ENCODE measurements at regions not wholly inside any gene's neighbourhood (a gene's known extent, or its start where the extent isn't known, plus 50 kb on each side); places are given as distances from the start of the nearest gene placed in this dataset.
A peak's percentile ranks its signal among the peaks of the same experiment; 100 is the strongest.

DNA sequence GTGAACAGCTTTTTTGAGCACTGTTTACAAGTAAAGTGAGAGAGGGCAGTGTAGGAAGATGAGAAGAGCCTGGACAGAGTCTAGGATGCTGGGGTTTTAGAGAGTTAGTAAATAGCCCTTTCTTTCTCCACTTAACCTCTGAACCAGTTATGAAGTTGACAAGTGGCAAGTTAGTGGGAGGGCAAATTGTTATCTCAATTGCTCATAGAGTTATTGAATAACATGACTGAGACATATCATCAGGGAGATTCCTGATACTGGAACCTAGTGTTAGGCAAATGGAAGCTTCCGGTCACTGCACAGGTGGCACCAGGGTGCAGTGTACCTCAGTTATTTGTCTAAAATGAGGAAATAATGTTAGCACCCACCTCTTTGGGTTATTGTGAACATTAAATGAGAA, 57.8 kb upstream of the PTPN5 start:
- Mint-ChIP-seq H3K9me3 (ENCODE audit: low read depth, unreplicated experiment) (no peaks in the 10 kb centered on the region), H3K27ac (ENCODE audit: unreplicated experiment) (no peak overlapping the region), H3K36me3 (ENCODE audit: insufficient read depth, unreplicated experiment) (no peaks in the 10 kb centered on the region), H3K4me1 (ENCODE audit: low read depth, unreplicated experiment) (peaks cover 10% of the 10 kb centered on the region), H3K27me3 (ENCODE audit: unreplicated experiment) (peaks cover 47% of the 10 kb centered on the region), H3K4me3 (ENCODE audit: low read depth, unreplicated experiment) (no peak overlapping the region)
- intact Hi-C loops (cut with micrococcal nuclease; ENCODE audit: unreplicated experiment): no loop called here
- no peak for DNase-seq
- TF ChIP-seq CTCF (IDR thresholded peaks at IDR 0.05; ENCODE audit: unreplicated experiment): no peak
- no TSS peak for BruUV-seq (replicated peaks)
- CTCF ChIA-PET: no interaction called here

- no peaks in the 10 kb centered on the region for H3K36me3 Mint-ChIP-seq (ENCODE audit: insufficient read depth, unreplicated experiment)
- CTCF ChIA-PET: interaction anchor here (0.8 to 1.0 kb wide), 2 partner anchors 8 to 11 kb away, joined by 3 read pairs; no protein-coding TSS in a partner anchor
- peaks cover 71% of the 10 kb centered on the region for H3K27me3 Mint-ChIP-seq (ENCODE audit: unreplicated experiment)
- peaks cover 10% of the 10 kb centered on the region for H3K4me1 Mint-ChIP-seq (ENCODE audit: low read depth, unreplicated experiment)
- no peak for DNase-seq
- peak; percentile 41 for TF ChIP-seq CTCF (IDR thresholded peaks at IDR 0.05; ENCODE audit: unreplicated experiment)
- H3K4me3 Mint-ChIP-seq (ENCODE audit: low read depth, unreplicated experiment): no peak overlapping the region
- intact Hi-C loops (cut with micrococcal nuclease; ENCODE audit: unreplicated experiment): no loop called here
- H3K9me3 Mint-ChIP-seq (ENCODE audit: low read depth, unreplicated experiment): no peaks in the 10 kb centered on the region
- H3K27ac Mint-ChIP-seq (ENCODE audit: unreplicated experiment): no peak overlapping the region
- BruUV-seq (replicated peaks): no TSS peak
Observed at GRCh38 chr11:18844753-18845367, 53.3 kb upstream of the PTPN5 start.
